A673 (cell line): ENCODE measurements at regions not wholly inside any gene's neighbourhood (a gene's known extent, or its start where the extent isn't known, plus 50 kb on each side); places are given as distances from the start of the nearest gene placed in this dataset.
"Not testable (repeated sequence)": the region's sequence is repeated elsewhere in the genome, so short reads cannot be mapped to it uniquely, and the experiment has no call there.

Experiments
- CTCF ChIP-seq: fragments of 300-800, 200-600 bp; sonication (generic); conservative IDR thresholded peaks from 2 replicates; pipeline ENCODE4 v1.5.1; 2017; ENCODE audit warnings: low read depth, mild to moderate bottlenecking, antibody characterized with exemption, low read length, moderate library complexity, mixed read lengths
- EZH2 ChIP-seq: fragments of 200-600 bp; sonication (generic); IDR thresholded peaks from 2 replicates; pipeline ENCODE4 v1.6.1; 2017; ENCODE audit warnings: borderline replicate concordance, low read depth, mild to moderate bottlenecking, mixed read lengths, antibody characterized with exemption, low read length; ENCODE audit not compliant: poor library complexity, severe bottlenecking

- TF ChIP-seq CTCF, EZH2: not testable (repeated sequence)
Observed at GRCh38 chr1:200284236-200284635, 125.6 kb downstream of the ZNF281 start.
